IMR-90 (cell line): ENCODE measurements at regions not wholly inside any gene's neighbourhood (a gene's known extent, or its start where the extent isn't known, plus 50 kb on each side); places are given as distances from the start of the nearest gene placed in this dataset.

Source experiments
- ATAC-seq: fragments of 200-7000 bp; cut with Tn5 transposase; 2 replicates; pipeline ENCODE4 v1.9.1; 2020; ENCODE audit warnings: low read depth, mild to moderate bottlenecking, moderate library complexity
- BruUV-seq: library from RNA; stranded (reverse); fragments of 400-500 nt; replicated peaks from 2 replicates; lab custom pipeline; 2021; lab: Mats Ljungman, UMichigan
- CTCF ChIA-PET: fragments of 300-600 bp; formaldehyde crosslinking; extraction: SDS; loops from one replicate; lab custom pipeline; 2021; ENCODE audit warnings: antibody characterized with exemption; lab: Yijun Ruan, JAX
- POLR2A ChIA-PET: fragments of 300-600 bp; sonication (Branson Sonifier 250); formaldehyde crosslinking; loops from one replicate; lab custom pipeline; 2022; ENCODE audit warnings: antibody characterized with exemption; ENCODE audit not compliant: unreplicated experiment; lab: Charles Lee
- DNase-seq: peaks from one replicate; pipeline ENCODE4 v3.0.0; 2013
- H2AFZ ChIP-seq: replicated peaks from 2 replicates; pipeline ENCODE3; 2013; ENCODE audit warnings: low read length, mild to moderate bottlenecking; ENCODE audit not compliant: poor library complexity
- H2AK5ac ChIP-seq: 2 replicates; pipeline ENCODE4 v1.6.1; 2013; ENCODE audit warnings: low read depth, low read length, inconsistent platforms
- H2AK9ac ChIP-seq: replicated peaks from 2 replicates; pipeline ENCODE3; 2013; ENCODE audit warnings: mild to moderate bottlenecking, low read depth, low read length, moderate library complexity; ENCODE audit not compliant: poor library complexity
- H2BK120ac ChIP-seq: 2 replicates; pipeline ENCODE4 v1.6.1; 2013; ENCODE audit warnings: low read depth, low read length, inconsistent platforms
- H2BK15ac ChIP-seq: 3 replicates; pipeline ENCODE4 v1.6.1; 2013; ENCODE audit warnings: low read depth, low read length, inconsistent platforms
- H2BK20ac ChIP-seq: 2 replicates; pipeline ENCODE4 v1.6.1; 2013; ENCODE audit warnings: low read depth, mild to moderate bottlenecking, inconsistent platforms, low read length, moderate library complexity
- H2BK5ac ChIP-seq: 2 replicates; pipeline ENCODE4 v1.6.1; 2013; ENCODE audit warnings: mild to moderate bottlenecking, low read depth, low read length, inconsistent platforms; ENCODE audit not compliant: poor library complexity, severe bottlenecking
- H3K14ac ChIP-seq: replicated peaks from 2 replicates; pipeline ENCODE4 v1.6.1; 2013; ENCODE audit warnings: low read depth, low read length, inconsistent platforms
- H3K18ac ChIP-seq: 2 replicates; pipeline ENCODE4 v1.6.1; 2013; ENCODE audit warnings: low read depth, low read length, control low read depth
- H3K23ac ChIP-seq: 2 replicates; pipeline ENCODE4 v1.6.1; 2013; ENCODE audit warnings: low read depth, low read length, inconsistent platforms
- H3K27ac ChIP-seq: 2 replicates; pipeline ENCODE4 v1.5.1; 2013; ENCODE audit warnings: mild to moderate bottlenecking, control low read depth, low read length; ENCODE audit not compliant: insufficient read depth
- H3K27me3 ChIP-seq: 2 replicates; pipeline ENCODE4 v1.6.1; 2013; ENCODE audit warnings: low read length; ENCODE audit not compliant: control insufficient read depth, insufficient read depth
- H3K36me3 ChIP-seq: 2 replicates; pipeline ENCODE4 v1.6.1; 2013; ENCODE audit warnings: low read length, mixed read lengths; ENCODE audit not compliant: control insufficient read depth, insufficient read depth
- H3K4ac ChIP-seq: 2 replicates; pipeline ENCODE4 v1.6.1; 2013; ENCODE audit warnings: low read depth, low read length, inconsistent platforms
- H3K4me1 ChIP-seq: 2 replicates; pipeline ENCODE4 v1.6.1; 2013; ENCODE audit warnings: low read length, mixed read lengths; ENCODE audit not compliant: control insufficient read depth, insufficient read depth
- H3K4me2 ChIP-seq: 2 replicates; pipeline ENCODE4 v1.6.1; 2013; ENCODE audit warnings: low read depth, mild to moderate bottlenecking, control low read depth, low read length, moderate library complexity
- H3K4me3 ChIP-seq: 2 replicates; pipeline ENCODE4 v1.5.1; 2013; ENCODE audit warnings: low read depth, mild to moderate bottlenecking, control low read depth, low read length, moderate library complexity; ENCODE audit not compliant: insufficient read depth
- H3K56ac ChIP-seq: 2 replicates; pipeline ENCODE4 v1.6.1; 2013; ENCODE audit warnings: low read length, inconsistent platforms; ENCODE audit not compliant: insufficient read depth; ENCODE audit errors: extremely low read depth
- H3K79me1 ChIP-seq, 2 experiments: 2 replicates each; pipeline ENCODE4 v1.6.1; 2013; ENCODE audit warnings: low read length in 2 of 2, inconsistent platforms in 1 of 2, low read depth in 1 of 2
- H3K9ac ChIP-seq: 2 replicates; pipeline ENCODE4 v1.6.1; 2013; ENCODE audit warnings: low read depth, low read length, control low read depth
- H3K9me1 ChIP-seq: 2 replicates; pipeline ENCODE4 v1.6.1; 2013; ENCODE audit warnings: low read length, inconsistent platforms; ENCODE audit not compliant: insufficient read depth
- H3K9me3 ChIP-seq: 2 replicates; pipeline ENCODE4 v1.6.1; 2013; ENCODE audit warnings: low read length; ENCODE audit not compliant: control insufficient read depth, insufficient read depth
- H4K20me1 ChIP-seq: 2 replicates; pipeline ENCODE4 v1.6.1; 2013; ENCODE audit warnings: low read length, inconsistent platforms; ENCODE audit not compliant: insufficient read depth
- H4K5ac ChIP-seq: 2 replicates; pipeline ENCODE4 v1.6.1; 2013; ENCODE audit warnings: mild to moderate bottlenecking, low read depth, low read length, control low read depth
- H4K8ac ChIP-seq, 2 experiments: 2 replicates each; pipeline ENCODE4 v1.6.1; 2013; ENCODE audit warnings: low read depth in 2 of 2, low read length in 2 of 2, control low read depth in 1 of 2, inconsistent platforms in 1 of 2
- H4K91ac ChIP-seq: 2 replicates; pipeline ENCODE4 v1.6.1; 2013; ENCODE audit warnings: low read depth, low read length, inconsistent platforms; ENCODE audit not compliant: insufficient read depth
- BHLHE40 ChIP-seq: fragments of 150-350 bp; IDR thresholded peaks from 2 replicates; pipeline ENCODE4 v1.6.1; 2016; ENCODE audit warnings: mild to moderate bottlenecking, low read depth, low read length
- RFX5 ChIP-seq: IDR thresholded peaks from 2 replicates; pipeline ENCODE4 v1.8.0; 2012; ENCODE audit warnings: low read depth, mild to moderate bottlenecking, low read length, moderate library complexity
- WGBS, 2 experiments: methylation state at CpG; one replicate each; pipeline versions ENCODE4 v1.1.5 to v1.1.7; 2013; ENCODE audit warnings: missing lambda C conversion rate in 2 of 2; ENCODE audit not compliant: insufficient read length in 1 of 2; ENCODE audit errors: extremely low coverage in 2 of 2; 5-methylcytosine and 5-hydroxymethylcytosine counted together
- dilution Hi-C: fragments of 300-500 bp; cut with HindIII; formaldehyde crosslinking; loops from one replicate; pipeline ENCODE4 v1.14.3; 2018; ENCODE audit warnings: low sequenced_read_pairs; ENCODE audit not compliant: unreplicated experiment
- in situ Hi-C: fragments of 300-500 bp; cut with MboI; formaldehyde crosslinking; loops from 3 replicates; pipeline ENCODE4 v1.14.3; 2019; ENCODE audit warnings: low sequenced_read_pairs, inconsistent platforms, mixed read lengths
- intact Hi-C: fragments of 100-400 bp; cut with micrococcal nuclease; formaldehyde crosslinking; loops from 2 replicates; pipeline ENCODE4 v1.10.0; 2022

DNA sequence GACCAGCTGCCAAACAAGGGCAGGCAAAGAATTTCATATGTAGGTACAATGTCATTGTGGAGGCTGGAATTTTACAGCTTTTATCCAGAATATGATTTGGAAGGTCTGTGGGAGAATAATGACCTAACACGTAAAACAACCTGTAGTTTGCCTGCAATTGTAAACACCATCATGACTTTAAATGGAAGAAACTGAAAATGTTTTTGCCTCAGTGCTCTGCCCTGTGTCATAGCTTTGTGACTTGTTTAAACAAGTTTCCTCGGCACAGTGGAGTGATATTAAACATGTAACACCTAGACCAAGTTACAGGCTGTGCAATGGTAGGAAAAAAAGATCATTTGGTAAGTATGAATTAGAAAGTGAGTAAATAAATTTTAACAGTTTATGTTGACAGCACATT is 171.6 kb upstream of the MBNL1 start:
- Histone ChIP-seq H2BK5ac (no peak overlapping the region), H3K9ac (no peak overlapping the region), H3K4me1 (no peaks in the 10 kb centered on the region), H3K4me3 (no peak overlapping the region), H3K4me2 (no peak overlapping the region), H3K4ac (no peak overlapping the region), H2BK15ac (no peak overlapping the region), H2BK120ac (no peak overlapping the region), H3K27ac (no peak overlapping the region), H3K18ac (no peak overlapping the region), H3K9me3 (no peaks in the 10 kb centered on the region), H3K27me3 (no peaks in the 10 kb centered on the region), H3K23ac (no peak overlapping the region), H4K20me1 (no peaks in the 10 kb centered on the region), H4K5ac (no peak overlapping the region), H2AK9ac (no peak overlapping the region), H3K14ac (no peak overlapping the region), H2BK20ac (no peak overlapping the region), H4K91ac (no peak overlapping the region), H2AFZ (no peak overlapping the region), H2AK5ac (no peak overlapping the region), H3K36me3 (no peaks in the 10 kb centered on the region), H3K56ac (no peak overlapping the region), H3K79me1 (no peaks in the 10 kb centered on the region), H4K8ac (no peak overlapping the region), H3K9me1 (no peaks in the 10 kb centered on the region)
- POLR2A ChIA-PET = no interaction called here
- DNase-seq = no peak
- no CpG with 5 or more reads among the region's 2 CpGs for WGBS, 2 experiments
- intact Hi-C loops (no loop called here), dilution Hi-C loops (no loop called here), in situ Hi-C loops (no loop called here)
- CTCF ChIA-PET = no interaction called here
- no peak for ATAC-seq
- BruUV-seq = no TSS peak
- no peak for TF ChIP-seq RFX5
- TF ChIP-seq BHLHE40 = no peak
